SH-SY5Y (cell line): ENCODE measurements at regions not wholly inside any gene's neighbourhood (a gene's known extent, or its start where the extent isn't known, plus 50 kb on each side); places are given as distances from the start of the nearest gene placed in this dataset.

Source experiments
- GATA2 ChIP-seq: IDR thresholded peaks from 2 replicates; pipeline ENCODE4 v1.6.1; 2011; ENCODE audit warnings: mild to moderate bottlenecking, low read depth, low read length
- GATA3 ChIP-seq: IDR thresholded peaks from 2 replicates; pipeline ENCODE4 v1.6.1; 2011; ENCODE audit warnings: low read depth, mild to moderate bottlenecking, low read length, moderate library complexity

GRCh38 chr4:136505020-136505419 lies 1027.3 kb downstream of the PCDH18 start:
- TF ChIP-seq GATA3 (no peak), GATA2 (no peak)
